ENCODE measurements at regions not wholly inside any gene's neighbourhood (a gene's known extent, or its start where the extent isn't known, plus 50 kb on each side); places are given as distances from the start of the nearest gene placed in this dataset.

- TF ChIP-seq CTCF (conservative IDR thresholded peaks at IDR 0.05; ENCODE audit: low read depth, low read length), result no peak
- DNase-seq (ENCODE audit: low read depth), result no peak
- no peak overlapping the region for H3K4me3 ChIP-seq (ENCODE audit: low read length)
These were observed 143.0 kb upstream of the MAGI3 start for GRCh38 chr1:113247355-113247754.

GRCh38 chr1:113247782-113248181, 142.5 kb upstream of the MAGI3 start:
- no peak overlapping the region for H3K4me3 ChIP-seq (ENCODE audit: low read length)
- TF ChIP-seq CTCF (conservative IDR thresholded peaks at IDR 0.05; ENCODE audit: low read depth, low read length), result no peak
- DNase-seq (ENCODE audit: low read depth), result no peak

GRCh38 chr1:113248494-113248893, 141.8 kb upstream of the MAGI3 start:
- no peak for TF ChIP-seq CTCF (conservative IDR thresholded peaks at IDR 0.05; ENCODE audit: low read depth, low read length)
- no peak for DNase-seq (ENCODE audit: low read depth)

GRCh38 chr1:113250161-113250560, 140.2 kb upstream of the MAGI3 start:
- H3K4me3 ChIP-seq (ENCODE audit: low read length), result no peak overlapping the region
- DNase-seq (ENCODE audit: low read depth), result no peak
- TF ChIP-seq CTCF (conservative IDR thresholded peaks at IDR 0.05; ENCODE audit: low read depth, low read length), result no peak

More at GRCh38 chr1:113248494-113248893, 141.8 kb upstream of the MAGI3 start:
- H3K4me3 ChIP-seq (ENCODE audit: low read length), result no peak overlapping the region

GRCh38 chr1:113252166-113252565, 138.1 kb upstream of the MAGI3 start:
- DNase-seq (ENCODE audit: low read depth), result no peak
- H3K4me3 ChIP-seq (ENCODE audit: low read length), result no peak overlapping the region
- no peak for TF ChIP-seq CTCF (conservative IDR thresholded peaks at IDR 0.05; ENCODE audit: low read depth, low read length)

- no peak overlapping the region for H3K4me3 ChIP-seq (ENCODE audit: low read length)
- no peak for TF ChIP-seq CTCF (conservative IDR thresholded peaks at IDR 0.05; ENCODE audit: low read depth, low read length)
- no peak for DNase-seq (ENCODE audit: low read depth)
These were observed 137.1 kb upstream of the MAGI3 start for GRCh38 chr1:113253187-113253586.

- DNase-seq (ENCODE audit: low read depth), result no peak
- H3K4me3 ChIP-seq (ENCODE audit: low read length), result no peak overlapping the region
- TF ChIP-seq CTCF (conservative IDR thresholded peaks at IDR 0.05; ENCODE audit: low read depth, low read length), result no peak
These were observed 136.7 kb upstream of the MAGI3 start for GRCh38 chr1:113253590-113253989.

Data from retinal pigment epithelial cell (primary cell).